CD8-positive, alpha-beta memory T cell (primary cell): ENCODE measurements at regions not wholly inside any gene's neighbourhood (a gene's known extent, or its start where the extent isn't known, plus 50 kb on each side); places are given as distances from the start of the nearest gene placed in this dataset.

Experiments used
- CTCF ChIA-PET: fragments of 350-600 bp; sonication (Branson Sonifier 250); formaldehyde crosslinking; loops from one replicate; lab custom pipeline; 2021; ENCODE audit warnings: antibody characterized with exemption; lab: Charles Lee
- POLR2A ChIA-PET: fragments of 350-600 bp; sonication (Branson Sonifier 250); formaldehyde crosslinking; loops from one replicate; lab custom pipeline; 2021; ENCODE audit warnings: antibody characterized with exemption; lab: Charles Lee
- DNase-seq, 5 donors: peaks; one replicate each; pipeline versions ENCODE4 v3.0.0 to v3.0.0-alpha.2; 2020 to 2022; ENCODE audit warnings: mixed read lengths in 1 of 5
- H3K27ac ChIP-seq: one replicate; pipeline ENCODE4 v1.7.0; 2013; ENCODE audit warnings: low read depth, mild to moderate bottlenecking, low read length, moderate library complexity
- H3K27me3 ChIP-seq: 2 replicates; pipeline ENCODE4 v1.7.0; 2013; ENCODE audit warnings: low read length, mild to moderate bottlenecking; ENCODE audit not compliant: insufficient read depth, poor library complexity, severe bottlenecking
- H3K36me3 ChIP-seq: 2 replicates; pipeline ENCODE4 v1.7.0; 2013; ENCODE audit warnings: mild to moderate bottlenecking, low read length, moderate library complexity; ENCODE audit not compliant: insufficient read depth
- H3K4me1 ChIP-seq: 2 replicates; pipeline ENCODE4 v1.7.0; 2013; ENCODE audit warnings: mild to moderate bottlenecking, low read length, moderate library complexity; ENCODE audit not compliant: insufficient read depth
- H3K4me3 ChIP-seq: 2 replicates; pipeline ENCODE4 v1.7.0; 2013; ENCODE audit warnings: mild to moderate bottlenecking, low read length
- H3K9me3 ChIP-seq: 2 replicates; pipeline ENCODE4 v1.7.0; 2013; ENCODE audit warnings: mild to moderate bottlenecking, low read length
- H3K27ac Mint-ChIP-seq, 8 donors: one replicate each; pipeline ENCODE4 v1.8.0; 2020 to 2021; ENCODE audit warnings: mixed read lengths in 8 of 8, mild to moderate bottlenecking in 6 of 8, inconsistent platforms in 3 of 8, moderate library complexity in 3 of 8
- H3K27me3 Mint-ChIP-seq, 2 donors: one replicate each; pipeline ENCODE4 v1.8.0; 2020 to 2021; ENCODE audit warnings: mixed read lengths in 2 of 2, mild to moderate bottlenecking in 1 of 2, moderate library complexity in 1 of 2
- H3K36me3 Mint-ChIP-seq, 3 donors: one replicate each; pipeline ENCODE4 v1.8.0; 2020 to 2021; ENCODE audit warnings: mixed read lengths in 3 of 3, inconsistent platforms in 1 of 3, mild to moderate bottlenecking in 1 of 3
- H3K4me1 Mint-ChIP-seq, 3 donors: one replicate each; pipeline ENCODE4 v1.8.0; 2020 to 2021; ENCODE audit warnings: mixed read lengths in 3 of 3, inconsistent platforms in 1 of 3, mild to moderate bottlenecking in 1 of 3
- H3K4me3 Mint-ChIP-seq, 7 donors: one replicate each; pipeline ENCODE4 v1.8.0; 2020 to 2021; ENCODE audit warnings: mixed read lengths in 7 of 7, mild to moderate bottlenecking in 6 of 7, moderate library complexity in 4 of 7, inconsistent platforms in 2 of 7
- H3K9me3 Mint-ChIP-seq, 5 donors: one replicate each; pipeline ENCODE4 v1.8.0; 2020 to 2022; ENCODE audit warnings: mixed read lengths in 5 of 5, mild to moderate bottlenecking in 3 of 5, moderate library complexity in 2 of 5, inconsistent platforms in 1 of 5

DNA sequence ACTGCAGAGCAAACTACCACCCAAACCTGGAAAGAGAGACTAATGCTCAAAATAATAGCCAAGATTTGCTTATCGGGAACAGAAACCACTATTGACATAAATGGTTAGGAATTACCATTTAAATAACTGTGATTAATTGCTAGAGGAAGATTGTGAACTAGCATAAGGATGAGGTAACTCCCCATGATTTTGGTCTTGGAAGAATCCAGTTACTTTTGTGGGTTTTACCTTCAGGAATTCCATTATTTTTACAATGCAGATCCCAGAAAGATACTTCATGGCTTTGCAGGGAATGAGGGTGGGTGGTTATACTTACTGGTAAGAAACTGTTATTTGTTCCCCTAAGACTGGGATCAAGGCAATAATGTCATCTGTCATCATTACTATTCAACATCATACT, 652.9 kb upstream of the FLRT2 start:
- peaks cover 3 to 40% (median 8%) of the 10 kb centered on the region in 5 donors for H3K9me3 Mint-ChIP-seq
- no peak for DNase-seq

DNA sequence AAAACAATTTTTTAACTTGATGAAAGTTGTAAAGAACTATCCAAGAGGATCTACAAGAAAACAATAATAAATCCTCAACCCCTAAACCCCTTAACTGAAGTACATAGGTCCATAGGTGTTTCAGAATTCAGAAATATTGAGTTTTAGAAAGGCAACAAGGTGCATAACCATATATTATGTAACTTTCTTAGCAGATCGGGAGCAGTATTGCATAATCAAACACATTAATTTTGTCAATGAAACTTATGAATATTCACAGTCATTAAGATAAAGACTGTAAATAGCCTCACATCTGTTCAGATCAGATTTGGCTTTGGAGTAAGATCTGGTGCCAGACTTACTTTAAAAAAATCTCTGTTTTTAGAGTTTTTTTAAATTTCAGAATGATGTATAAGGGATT, 647.1 kb upstream of the FLRT2 start:
- no peaks in the 10 kb centered on the region for H3K27me3 ChIP-seq
- Mint-ChIP-seq H3K9me3 (peaks cover 7 to 38% (median 18%) of the 10 kb centered on the region in 5 donors), H3K36me3 (no peaks in the 10 kb centered on the region), H3K27me3 (no peaks in the 10 kb centered on the region), H3K4me3 (no peak overlapping the region), H3K4me1 (no peaks in the 10 kb centered on the region), H3K27ac (no peak overlapping the region)
- CTCF ChIA-PET: no interaction called here
- H3K4me3 ChIP-seq: no peak overlapping the region
- no peak overlapping the region for H3K27ac ChIP-seq
- POLR2A ChIA-PET: no interaction called here
- no peak for DNase-seq
- no peaks in the 10 kb centered on the region for H3K4me1 ChIP-seq
- no peaks in the 10 kb centered on the region for H3K9me3 ChIP-seq
- H3K36me3 ChIP-seq: no peaks in the 10 kb centered on the region

More for the DNA sequence above, 652.9 kb upstream of the FLRT2 start:
- Histone ChIP-seq H3K36me3 (no peaks in the 10 kb centered on the region), H3K9me3 (no peaks in the 10 kb centered on the region), H3K4me1 (no peaks in the 10 kb centered on the region), H3K27me3 (no peaks in the 10 kb centered on the region), H3K4me3 (no peak overlapping the region), H3K27ac (no peak overlapping the region)
- no peaks in the 10 kb centered on the region for H3K36me3 Mint-ChIP-seq
- no peaks in the 10 kb centered on the region for H3K27me3 Mint-ChIP-seq
- CTCF ChIA-PET: no interaction called here
- POLR2A ChIA-PET: no interaction called here
- H3K27ac Mint-ChIP-seq: no peak overlapping the region
- H3K4me1 Mint-ChIP-seq: no peaks in the 10 kb centered on the region
- no peak overlapping the region for H3K4me3 Mint-ChIP-seq

DNA sequence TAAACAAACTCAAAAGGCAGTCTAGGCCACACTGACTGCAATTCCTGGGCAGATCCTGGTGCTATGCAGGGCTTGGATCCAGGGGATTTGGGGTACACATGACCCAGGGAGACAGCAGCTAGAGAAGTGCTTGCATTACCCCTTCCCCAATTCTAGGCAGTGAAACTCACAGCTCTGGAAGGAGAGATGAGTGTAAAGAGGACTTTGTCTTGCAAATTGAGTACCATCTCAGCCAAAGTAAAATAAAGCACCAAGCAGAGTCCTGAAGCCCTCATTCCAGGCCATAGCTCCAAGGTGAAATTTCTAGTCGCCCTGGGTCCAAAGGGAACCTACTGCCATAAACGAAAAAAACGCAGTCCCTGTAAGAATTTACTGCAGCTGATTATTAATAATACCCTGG, 644.9 kb upstream of the FLRT2 start:
- no peak for DNase-seq
- Histone ChIP-seq H3K9me3 (peaks cover 3% of the 10 kb centered on the region), H3K4me1 (no peaks in the 10 kb centered on the region), H3K27me3 (no peaks in the 10 kb centered on the region), H3K36me3 (no peaks in the 10 kb centered on the region), H3K27ac (no peak overlapping the region), H3K4me3 (no peak overlapping the region)
- Mint-ChIP-seq H3K4me1 (no peaks in the 10 kb centered on the region), H3K36me3 (no peaks in the 10 kb centered on the region), H3K27me3 (no peaks in the 10 kb centered on the region), H3K9me3 (peaks cover 8 to 28% (median 11%) of the 10 kb centered on the region in 5 donors), H3K4me3 (no peak overlapping the region), H3K27ac (no peak overlapping the region)
- CTCF ChIA-PET: no interaction called here
- POLR2A ChIA-PET: no interaction called here

DNA sequence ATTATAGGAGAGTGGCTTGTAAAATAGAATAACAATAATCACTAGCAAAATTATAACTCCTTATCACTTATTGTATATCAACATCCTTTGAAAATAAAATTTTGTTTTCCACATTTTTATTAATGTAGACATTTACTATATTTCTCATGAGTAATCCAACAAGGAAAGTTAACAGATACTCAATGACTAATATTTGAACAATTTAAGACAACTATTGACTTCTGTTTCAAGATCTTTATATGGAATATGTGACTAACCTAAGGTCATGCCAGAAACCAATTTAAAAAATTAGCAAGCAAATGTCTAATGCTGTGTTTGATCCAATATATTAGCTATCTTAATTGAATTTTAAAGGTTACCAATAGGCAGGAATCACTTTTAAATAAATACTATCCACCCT, 638.5 kb upstream of the FLRT2 start:
- H3K4me1 ChIP-seq: no peaks in the 10 kb centered on the region
- H3K27ac ChIP-seq: no peak overlapping the region
- H3K27me3 ChIP-seq: no peaks in the 10 kb centered on the region
- no peak overlapping the region for H3K27ac Mint-ChIP-seq
- peaks cover 4 to 32% (median 10%) of the 10 kb centered on the region in 5 donors for H3K9me3 Mint-ChIP-seq
- H3K9me3 ChIP-seq: peaks cover 3% of the 10 kb centered on the region
- no peaks in the 10 kb centered on the region for H3K36me3 ChIP-seq
- POLR2A ChIA-PET: no interaction called here
- CTCF ChIA-PET: no interaction called here
- H3K36me3 Mint-ChIP-seq: no peaks in the 10 kb centered on the region
- no peaks in the 10 kb centered on the region for H3K4me1 Mint-ChIP-seq
- no peak overlapping the region for H3K4me3 Mint-ChIP-seq
- H3K27me3 Mint-ChIP-seq: no peaks in the 10 kb centered on the region
- no peak for DNase-seq
- no peak overlapping the region for H3K4me3 ChIP-seq

DNA sequence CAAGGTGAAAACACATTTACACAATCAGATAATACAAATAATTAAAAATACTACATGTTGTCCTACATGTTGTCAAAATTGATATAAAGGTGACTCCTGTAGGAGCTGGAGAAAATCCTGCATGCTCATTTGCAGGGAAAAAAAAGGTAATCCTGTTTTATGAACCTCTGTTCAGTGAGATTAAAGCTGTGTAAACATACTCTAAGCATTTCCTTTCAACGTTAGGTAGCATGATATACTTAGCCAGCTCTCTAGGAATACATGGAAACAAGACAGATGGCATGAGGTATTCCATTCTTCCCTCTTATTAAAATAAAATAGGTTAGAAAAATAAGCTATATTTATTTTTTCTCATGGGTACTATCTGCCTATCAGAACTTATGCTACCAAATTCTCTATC, 635.7 kb upstream of the FLRT2 start:
- Mint-ChIP-seq H3K36me3 (no peaks in the 10 kb centered on the region), H3K9me3 (peaks cover 7 to 18% (median 16%) of the 10 kb centered on the region in 5 donors), H3K27me3 (no peaks in the 10 kb centered on the region), H3K4me1 (no peaks in the 10 kb centered on the region), H3K4me3 (no peak overlapping the region), H3K27ac (no peak overlapping the region)
- ChIA-PET CTCF (no interaction called here), POLR2A (no interaction called here)
- DNase-seq: no peak
- Histone ChIP-seq H3K36me3 (no peaks in the 10 kb centered on the region), H3K9me3 (peaks cover under 1% of the 10 kb centered on the region), H3K4me3 (no peak overlapping the region), H3K27me3 (no peaks in the 10 kb centered on the region), H3K27ac (no peak overlapping the region), H3K4me1 (no peaks in the 10 kb centered on the region)

DNA sequence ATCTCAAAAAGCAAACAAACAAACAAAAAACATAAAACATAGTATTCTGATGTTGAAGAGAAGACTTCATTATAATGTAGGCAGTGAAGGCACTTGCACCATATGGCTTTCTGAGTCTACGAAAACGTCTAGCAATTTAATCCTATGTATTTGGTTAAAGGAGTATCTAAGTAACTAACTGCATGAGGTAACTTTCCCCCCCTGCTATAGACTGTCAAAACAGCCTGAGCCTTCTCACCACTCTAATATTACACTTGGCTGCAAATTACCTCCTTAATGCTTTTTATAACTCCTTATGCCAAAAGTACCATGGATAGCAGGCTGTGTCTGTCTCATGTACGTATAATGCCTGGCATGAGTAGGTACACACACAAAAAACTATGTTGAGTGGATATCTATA, 607.6 kb upstream of the FLRT2 start:
- Histone ChIP-seq H3K27ac (no peak overlapping the region), H3K4me1 (no peaks in the 10 kb centered on the region), H3K27me3 (no peaks in the 10 kb centered on the region), H3K36me3 (no peaks in the 10 kb centered on the region), H3K4me3 (no peak overlapping the region), H3K9me3 (no peaks in the 10 kb centered on the region)
- no peaks in the 10 kb centered on the region for H3K4me1 Mint-ChIP-seq
- POLR2A ChIA-PET: no interaction called here
- no peaks in the 10 kb centered on the region for H3K27me3 Mint-ChIP-seq
- CTCF ChIA-PET: no interaction called here
- no peak for DNase-seq
- H3K27ac Mint-ChIP-seq: no peak overlapping the region
- H3K36me3 Mint-ChIP-seq: no peaks in the 10 kb centered on the region
- H3K4me3 Mint-ChIP-seq: no peak overlapping the region
- H3K9me3 Mint-ChIP-seq: peaks cover 0 to 16% (median 9%) of the 10 kb centered on the region in 5 donors

DNA sequence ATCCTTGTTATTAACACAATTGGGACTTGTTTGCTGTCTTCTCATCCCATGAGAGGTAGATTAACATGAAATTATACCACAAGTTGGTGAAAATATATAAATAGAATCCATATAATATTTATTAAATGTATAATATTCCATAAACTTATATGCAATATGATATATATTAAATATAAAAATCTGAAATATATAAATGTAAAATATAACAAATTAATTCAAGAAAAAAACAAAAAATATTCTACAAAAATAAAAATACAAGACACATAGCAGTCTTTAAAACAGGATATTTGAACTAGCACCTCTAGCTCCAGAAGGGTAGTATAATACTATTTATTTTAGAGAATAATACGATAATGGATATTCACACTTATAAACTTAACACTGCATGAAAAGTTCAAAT, 603.3 kb upstream of the FLRT2 start:
- DNase-seq: no peak
- H3K27ac ChIP-seq: no peak overlapping the region
- Mint-ChIP-seq H3K4me3 (no peak overlapping the region), H3K27me3 (no peaks in the 10 kb centered on the region), H3K27ac (no peak overlapping the region), H3K9me3 (peaks cover 0 to 15% (median 9%) of the 10 kb centered on the region in 5 donors), H3K4me1 (no peaks in the 10 kb centered on the region), H3K36me3 (no peaks in the 10 kb centered on the region)
- ChIA-PET CTCF (no interaction called here), POLR2A (no interaction called here)
- no peaks in the 10 kb centered on the region for H3K4me1 ChIP-seq
- no peaks in the 10 kb centered on the region for H3K9me3 ChIP-seq
- H3K27me3 ChIP-seq: no peaks in the 10 kb centered on the region
- H3K4me3 ChIP-seq: no peak overlapping the region
- H3K36me3 ChIP-seq: no peaks in the 10 kb centered on the region

DNA sequence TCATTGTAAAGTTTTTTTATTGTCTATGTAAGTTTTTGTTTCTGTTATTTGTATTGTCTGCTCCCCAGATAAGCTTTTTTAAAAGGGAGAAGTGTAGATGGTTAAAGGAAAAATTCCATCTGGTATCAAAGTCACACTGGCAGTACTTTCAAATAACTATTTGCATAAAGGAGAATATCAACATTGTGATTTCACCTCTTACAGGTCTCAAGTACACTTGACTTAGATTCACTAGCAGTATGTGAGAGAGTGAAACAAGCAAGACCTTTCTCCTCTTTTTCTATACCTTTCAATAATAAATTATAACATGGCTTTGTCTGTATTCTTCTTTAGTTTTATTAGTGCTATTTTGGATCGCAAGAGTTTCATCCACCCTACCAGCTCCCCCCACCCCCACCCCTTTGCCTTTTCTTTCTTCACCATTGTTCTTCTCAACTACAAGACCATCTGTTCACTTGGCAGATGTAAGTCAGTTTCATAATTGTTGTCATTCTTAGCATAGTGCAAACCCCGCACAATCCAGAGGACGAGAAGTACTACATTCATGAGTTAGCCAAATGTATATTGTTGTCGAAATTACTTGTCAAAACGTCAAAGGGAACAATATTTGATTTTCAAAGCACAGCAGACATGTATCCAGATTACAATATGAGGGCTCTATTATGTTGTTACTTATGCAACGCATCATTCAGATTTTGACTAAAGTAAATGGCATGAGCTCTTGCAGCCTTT, 602.7 kb upstream of the FLRT2 start:
- Histone ChIP-seq H3K27me3 (no peaks in the 10 kb centered on the region), H3K4me3 (no peak overlapping the region), H3K9me3 (no peaks in the 10 kb centered on the region), H3K36me3 (no peaks in the 10 kb centered on the region), H3K4me1 (no peaks in the 10 kb centered on the region), H3K27ac (no peak overlapping the region)
- Mint-ChIP-seq H3K27me3 (no peaks in the 10 kb centered on the region), H3K4me1 (no peaks in the 10 kb centered on the region), H3K9me3 (peaks cover 2 to 15% (median 11%) of the 10 kb centered on the region in 5 donors), H3K36me3 (no peaks in the 10 kb centered on the region), H3K4me3 (no peak overlapping the region), H3K27ac (no peak overlapping the region)
- ChIA-PET POLR2A (no interaction called here), CTCF (no interaction called here)
- DNase-seq: no peak
